GM12875 (cell line): ENCODE measurements at regions not wholly inside any gene's neighbourhood (a gene's known extent, or its start where the extent isn't known, plus 50 kb on each side); places are given as distances from the start of the nearest gene placed in this dataset.

Experiments used
- H3K4me3 ChIP-seq: one replicate; pipeline ENCODE4 v1.5.1; 2011; ENCODE audit warnings: low read depth, low read length, control low read depth
- CTCF ChIP-seq: IDR thresholded peaks from 2 replicates; pipeline ENCODE4 v1.5.1; 2011; ENCODE audit warnings: low read depth, mild to moderate bottlenecking, control low read depth, inconsistent platforms, low read length, moderate library complexity, borderline replicate concordance; ENCODE audit not compliant: insufficient read depth

GRCh38 chr6:104414723-104415122 is 445.0 kb downstream of the HACE1 start:
- H3K4me3 ChIP-seq = no peak overlapping the region
- TF ChIP-seq CTCF = no peak

GRCh38 chr6:104413767-104414166 is 446.0 kb downstream of the HACE1 start:
- TF ChIP-seq CTCF = no peak
- no peak overlapping the region for H3K4me3 ChIP-seq

GRCh38 chr6:104411302-104411701 is 448.4 kb downstream of the HACE1 start:
- no peak overlapping the region for H3K4me3 ChIP-seq
- TF ChIP-seq CTCF = no peak

GRCh38 chr6:104409913-104410312 is 449.8 kb downstream of the HACE1 start:
- TF ChIP-seq CTCF = no peak
- H3K4me3 ChIP-seq = no peak overlapping the region

GRCh38 chr6:104407957-104408356 is 451.8 kb downstream of the HACE1 start:
- no peak overlapping the region for H3K4me3 ChIP-seq
- TF ChIP-seq CTCF = no peak

- no peak for TF ChIP-seq CTCF
These were observed 455.3 kb downstream of the HACE1 start for GRCh38 chr6:104404377-104404776.

GRCh38 chr6:104402572-104402971 is 457.1 kb downstream of the HACE1 start:
- no peak overlapping the region for H3K4me3 ChIP-seq
- TF ChIP-seq CTCF = no peak

More at GRCh38 chr6:104404377-104404776, 455.3 kb downstream of the HACE1 start:
- no peak overlapping the region for H3K4me3 ChIP-seq
